H1 (cell line): ENCODE measurements at regions not wholly inside any gene's neighbourhood (a gene's known extent, or its start where the extent isn't known, plus 50 kb on each side); places are given as distances from the start of the nearest gene placed in this dataset.

Experiments used
- CEBPB ChIP-seq: IDR thresholded peaks from 2 replicates; pipeline ENCODE4 v1.6.1; 2012; ENCODE audit warnings: low read depth, low read length
- EZH2 ChIP-seq: fragments of 200-600 bp; sonication (generic); IDR thresholded peaks from 2 replicates; pipeline ENCODE4 v1.7.1; 2012; ENCODE audit warnings: low read depth, mild to moderate bottlenecking, moderate library complexity, low read length, inconsistent platforms; ENCODE audit not compliant: severe bottlenecking
- JUN ChIP-seq: IDR thresholded peaks from 2 replicates; pipeline ENCODE4 v1.6.1; 2011; ENCODE audit warnings: low read depth, mild to moderate bottlenecking, improper control_type of control experiment, low read length
- JUND ChIP-seq: IDR thresholded peaks from 2 replicates; pipeline ENCODE4 v1.6.1; 2011; ENCODE audit warnings: mild to moderate bottlenecking, improper control_type of control experiment, low read length
- POLR2A ChIP-seq, 2 experiments: IDR thresholded peaks; 1 replicate in 1 of 2; 2 replicates in 1 of 2; pipeline ENCODE4 v1.6.1; 2011; ENCODE audit warnings: low read depth in 2 of 2, low read length in 2 of 2, mild to moderate bottlenecking in 2 of 2; ENCODE audit errors: control extremely low read depth in 1 of 2
- RFX5 ChIP-seq: IDR thresholded peaks from 2 replicates; pipeline ENCODE4 v1.6.1; 2011; ENCODE audit warnings: low read depth, low read length, improper control_type of control experiment, borderline replicate concordance
- TAF1 ChIP-seq: IDR thresholded peaks from 2 replicates; pipeline ENCODE4 v1.6.1; 2011; ENCODE audit warnings: mild to moderate bottlenecking, low read depth, low read length
- TCF12 ChIP-seq: IDR thresholded peaks from 2 replicates; pipeline ENCODE4 v1.6.1; 2011; ENCODE audit warnings: low read depth, mild to moderate bottlenecking, low read length
- TF ChIP-seq, protein P1 (sequence below), 3 experiments: IDR thresholded peaks; 1 replicate in 2 of 3; 2 replicates in 1 of 3; pipeline versions ENCODE4 v1.5.1 to v1.6.1; 2011; ENCODE audit warnings: low read length in 3 of 3, mild to moderate bottlenecking in 3 of 3, inconsistent platforms in 2 of 3, low read depth in 1 of 3, moderate library complexity in 1 of 3; ENCODE audit not compliant: insufficient read depth in 1 of 3; ENCODE audit errors: control extremely low read depth in 1 of 3

- TF ChIP-seq, protein P1, sequence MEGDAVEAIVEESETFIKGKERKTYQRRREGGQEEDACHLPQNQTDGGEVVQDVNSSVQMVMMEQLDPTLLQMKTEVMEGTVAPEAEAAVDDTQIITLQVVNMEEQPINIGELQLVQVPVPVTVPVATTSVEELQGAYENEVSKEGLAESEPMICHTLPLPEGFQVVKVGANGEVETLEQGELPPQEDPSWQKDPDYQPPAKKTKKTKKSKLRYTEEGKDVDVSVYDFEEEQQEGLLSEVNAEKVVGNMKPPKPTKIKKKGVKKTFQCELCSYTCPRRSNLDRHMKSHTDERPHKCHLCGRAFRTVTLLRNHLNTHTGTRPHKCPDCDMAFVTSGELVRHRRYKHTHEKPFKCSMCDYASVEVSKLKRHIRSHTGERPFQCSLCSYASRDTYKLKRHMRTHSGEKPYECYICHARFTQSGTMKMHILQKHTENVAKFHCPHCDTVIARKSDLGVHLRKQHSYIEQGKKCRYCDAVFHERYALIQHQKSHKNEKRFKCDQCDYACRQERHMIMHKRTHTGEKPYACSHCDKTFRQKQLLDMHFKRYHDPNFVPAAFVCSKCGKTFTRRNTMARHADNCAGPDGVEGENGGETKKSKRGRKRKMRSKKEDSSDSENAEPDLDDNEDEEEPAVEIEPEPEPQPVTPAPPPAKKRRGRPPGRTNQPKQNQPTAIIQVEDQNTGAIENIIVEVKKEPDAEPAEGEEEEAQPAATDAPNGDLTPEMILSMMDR (IDR thresholded peaks at IDR 0.05; ENCODE audit: control extremely low read depth in 1 of 3, insufficient read depth in 1 of 3, low read depth in 1 of 3, low read length in 3 of 3) = no peak
- TF ChIP-seq TCF12 (no peak), POLR2A (IDR thresholded peaks at IDR 0.05; ENCODE audit: control extremely low read depth in 1 of 2, low read depth in 2 of 2, low read length in 2 of 2) (no peak), RFX5 (no peak), JUND (no peak), CEBPB (no peak), EZH2 (no peak), TAF1 (no peak), JUN (no peak)
Measured at GRCh38 chr16:35173295-35173694, 1713.9 kb downstream of the TP53TG3F start.
